SK-N-SH (cell line): ENCODE measurements at regions not wholly inside any gene's neighbourhood (a gene's known extent, or its start where the extent isn't known, plus 50 kb on each side); places are given as distances from the start of the nearest gene placed in this dataset.

ENCODE experiments used
- CTCF ChIA-PET: fragments of 300-600, 350-600 bp; formaldehyde crosslinking; extraction: SDS; loops from one replicate; lab custom pipeline; 2021; lab: Yijun Ruan, JAX
- POLR2A ChIA-PET: fragments of 350-600 bp; sonication (Branson Sonifier 250); formaldehyde crosslinking; extraction: SDS; loops from one replicate; lab custom pipeline; 2020; ENCODE audit warnings: antibody characterized with exemption, inconsistent platforms; lab: Yijun Ruan, JAX
- DNase-seq: peaks from one replicate; pipeline ENCODE4 v3.0.0; 2012
- H2AFZ ChIP-seq: fragments of 200-600 bp; sonication (generic); 2 replicates; pipeline ENCODE4 v1.8.1; 2016; ENCODE audit warnings: antibody characterized with exemption, mild to moderate bottlenecking, low read depth
- H3F3A ChIP-seq: fragments of 200-600 bp; sonication (generic); replicated peaks from 2 replicates; pipeline ENCODE3; 2016; ENCODE audit warnings: antibody characterized with exemption, mild to moderate bottlenecking; ENCODE audit not compliant: insufficient read depth
- H3K27ac ChIP-seq, 2 experiments: fragments of 200-500 bp in 1 of 2; fragments of 200-600 bp in 1 of 2; sonication (Bioruptor generic) in 1 of 2; sonication (generic), shearing (Covaris generic) in 1 of 2; 2 replicates each; pipeline versions ENCODE4 v1.5.1 to v1.6.1; 2014 to 2016; ENCODE audit warnings: low read depth in 2 of 2, inconsistent platforms in 1 of 2, low read length in 1 of 2, mild to moderate bottlenecking in 1 of 2, mixed read lengths in 1 of 2
- H3K27me3 ChIP-seq: fragments of 200-600 bp; sonication (generic), shearing (Covaris generic); 2 replicates; pipeline ENCODE4 v1.6.1; 2016; ENCODE audit warnings: mixed run types; ENCODE audit not compliant: insufficient read depth
- H3K36me3 ChIP-seq, 2 experiments: fragments of 200-500 bp in 1 of 2; fragments of 200-600 bp in 1 of 2; sonication (Bioruptor generic) in 1 of 2; sonication (generic) in 1 of 2; replicated peaks in 1 of 2; 2 replicates each; pipeline versions ENCODE3 to v1.5.1; 2014 to 2016; ENCODE audit warnings: low read length in 1 of 2, mild to moderate bottlenecking in 1 of 2; ENCODE audit not compliant: insufficient read depth in 2 of 2, control insufficient read depth in 1 of 2
- H3K4me1 ChIP-seq, 2 experiments: fragments of 200-500 bp in 1 of 2; fragments of 200-600 bp in 1 of 2; sonication (Bioruptor generic) in 1 of 2; sonication (generic), shearing (Covaris generic) in 1 of 2; 2 replicates each; pipeline versions ENCODE4 v1.5.1 to v1.6.1; 2014 to 2016; ENCODE audit warnings: low read depth in 1 of 2, low read length in 1 of 2, mixed run types in 1 of 2; ENCODE audit not compliant: insufficient read depth in 2 of 2, control insufficient read depth in 1 of 2
- H3K4me2 ChIP-seq: fragments of 200-600 bp; sonication (generic), shearing (Covaris generic); 2 replicates; pipeline ENCODE4 v1.6.1; 2017; ENCODE audit warnings: mixed run types
- H3K4me3 ChIP-seq, 2 experiments: fragments of 200-500 bp in 1 of 2; fragments of 200-600 bp in 1 of 2; sonication (Bioruptor generic) in 1 of 2; sonication (generic), shearing (Covaris generic) in 1 of 2; 2 replicates each; pipeline versions ENCODE4 v1.5.1 to v1.8.1; 2014 to 2016; ENCODE audit warnings: low read depth in 2 of 2, inconsistent platforms in 1 of 2, low read length in 1 of 2, mild to moderate bottlenecking in 1 of 2, mixed read lengths in 1 of 2, moderate library complexity in 1 of 2
- H3K79me2 ChIP-seq: fragments of 200-600 bp; sonication (generic); 2 replicates; pipeline ENCODE4 v1.8.1; 2017; ENCODE audit warnings: mild to moderate bottlenecking; ENCODE audit not compliant: insufficient read depth
- H3K9ac ChIP-seq: fragments of 200-600 bp; sonication (generic); 2 replicates; pipeline ENCODE4 v1.6.1; 2017; ENCODE audit warnings: mixed run types
- H3K9me2 ChIP-seq: fragments of 200-600 bp; sonication (generic); 2 replicates; pipeline ENCODE4 v1.6.1; 2017; ENCODE audit warnings: mixed run types
- H3K9me3 ChIP-seq: fragments of 200-600 bp; sonication (generic); 2 replicates; pipeline ENCODE4 v1.6.1; 2017; ENCODE audit warnings: mixed run types, mild to moderate bottlenecking, moderate library complexity
- H4K20me1 ChIP-seq: fragments of 200-600 bp; sonication (generic); 2 replicates; pipeline ENCODE4 v1.6.1; 2017; ENCODE audit warnings: mild to moderate bottlenecking, mixed run types; ENCODE audit not compliant: insufficient read depth
- EZH2phosphoT487 ChIP-seq: fragments of 200-600 bp; sonication (generic); IDR thresholded peaks from 2 replicates; pipeline ENCODE4 v1.6.1; 2017; ENCODE audit warnings: low read depth, mixed run types, mild to moderate bottlenecking, antibody characterized with exemption, moderate library complexity, borderline replicate concordance
- GABPA ChIP-seq: IDR thresholded peaks from 2 replicates; pipeline ENCODE4 v1.4.0; 2012; ENCODE audit warnings: low read depth, mild to moderate bottlenecking
- JUND ChIP-seq: IDR thresholded peaks from 2 replicates; pipeline ENCODE4 v1.4.0; 2012
- MEF2A ChIP-seq: IDR thresholded peaks from 2 replicates; pipeline ENCODE4 v1.4.0; 2012; ENCODE audit warnings: low read depth, borderline replicate concordance
- NFIC ChIP-seq: IDR thresholded peaks from 2 replicates; pipeline ENCODE4 v1.4.0; 2012; ENCODE audit warnings: borderline replicate concordance
- POLR2AphosphoS5 ChIP-seq: IDR thresholded peaks from 2 replicates; pipeline ENCODE4 v1.6.1; 2012; ENCODE audit warnings: low read depth, low read length
- SIN3A ChIP-seq: IDR thresholded peaks from 2 replicates; pipeline ENCODE4 v1.6.1; 2012; ENCODE audit warnings: low read depth, mild to moderate bottlenecking, low read length, moderate library complexity, borderline replicate concordance
- TAF1 ChIP-seq: IDR thresholded peaks from 2 replicates; pipeline ENCODE4 v1.6.1; 2012; ENCODE audit warnings: low read depth, mild to moderate bottlenecking, low read length, moderate library complexity, borderline replicate concordance
- TCF12 ChIP-seq: IDR thresholded peaks from 2 replicates; pipeline ENCODE4 v1.4.0; 2012
- TEAD4 ChIP-seq: IDR thresholded peaks from 2 replicates; pipeline ENCODE4 v1.4.0; 2012; ENCODE audit warnings: mild to moderate bottlenecking, borderline replicate concordance; ENCODE audit not compliant: insufficient read depth
- YY1 ChIP-seq: IDR thresholded peaks from 2 replicates; pipeline ENCODE4 v1.4.0; 2012; ENCODE audit warnings: low read depth, mild to moderate bottlenecking
- WGBS: methylation state at CpG from one replicate; pipeline ENCODE4 v1.1.6; 2017; ENCODE audit warnings: low lambda C conversion rate; 5-methylcytosine and 5-hydroxymethylcytosine counted together
- TF ChIP-seq, protein P1 (sequence below): fragments of 150-350 bp; IDR thresholded peaks from 2 replicates; pipeline ENCODE4 v1.6.1; 2016; ENCODE audit warnings: mild to moderate bottlenecking, low read depth, low read length
- TF ChIP-seq, protein P2 (sequence below): IDR thresholded peaks from 2 replicates; pipeline ENCODE4 v1.4.0; 2012; ENCODE audit warnings: low read depth, borderline replicate concordance

DNA sequence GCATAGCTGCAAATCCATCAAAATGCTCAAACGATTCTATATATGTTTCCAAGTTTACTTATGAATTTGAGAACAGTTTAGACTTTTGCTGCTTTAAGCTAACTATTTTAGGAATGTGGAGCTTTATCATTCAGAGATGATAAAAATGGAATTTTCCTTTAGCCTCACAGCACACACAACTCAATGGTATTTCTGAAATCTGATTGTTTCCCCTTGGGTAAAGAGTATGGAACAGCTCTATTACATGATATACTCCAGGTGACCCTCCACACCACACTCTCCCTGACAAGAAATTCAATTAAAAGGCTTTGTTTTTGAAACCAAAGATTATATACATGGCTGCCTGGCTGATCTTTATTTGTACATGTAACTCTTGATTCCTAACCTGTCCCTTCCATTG lies 120.0 kb downstream of the LUZP4 start (continued):
- no peak for TF ChIP-seq POLR2AphosphoS5

DNA sequence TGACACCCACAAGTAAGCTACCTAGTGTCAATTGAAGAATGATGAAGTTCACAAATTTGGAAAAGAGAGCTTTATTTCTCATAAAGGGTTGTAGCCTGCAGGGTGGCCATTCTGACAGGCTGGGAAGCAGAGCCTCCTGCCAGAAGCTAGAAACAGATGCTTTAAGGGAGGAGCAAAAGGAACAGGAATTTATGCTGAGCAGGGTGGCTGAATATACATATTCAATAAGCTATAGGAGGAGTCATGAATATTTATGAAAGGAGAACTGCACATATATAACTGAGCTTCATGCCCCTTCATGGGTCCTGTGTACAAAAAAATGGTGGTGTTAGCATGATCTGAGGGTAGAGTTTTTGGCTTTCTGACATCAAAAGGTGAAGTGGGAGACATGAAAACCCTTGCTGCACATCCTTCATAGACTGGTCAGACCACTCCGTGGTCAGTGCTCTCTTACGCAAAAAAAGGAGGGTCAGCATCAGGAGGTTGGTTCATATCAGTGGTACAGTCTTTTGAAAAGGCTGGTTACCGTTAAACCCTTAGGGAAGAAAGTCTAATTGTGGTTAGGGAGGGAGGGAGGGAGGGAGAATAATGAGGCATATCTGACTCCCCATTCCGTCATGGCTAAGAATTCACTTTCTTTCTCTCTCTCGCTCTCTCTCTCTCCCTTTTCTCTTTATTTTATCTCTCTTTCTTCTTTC lies 121.4 kb downstream of the LUZP4 start:
- Histone ChIP-seq H3K27me3 (no peaks in the 10 kb centered on the region), H3F3A (peaks cover 4% of the 10 kb centered on the region), H3K4me1 (no peaks in the 10 kb centered on the region), H3K9ac (no peak overlapping the region), H3K4me3 (no peak overlapping the region), H2AFZ (no peak overlapping the region), H3K9me2 (0 out of 2 replicates have a peak, but pooled peaks cover 2% of the 10 kb centered on the region), H3K4me2 (no peak overlapping the region), H3K27ac (no peak overlapping the region), H3K79me2 (no peaks in the 10 kb centered on the region), H3K9me3 (no peaks in the 10 kb centered on the region)
- 51% methylated on average over 5 of the region's 5 CpGs for WGBS
- POLR2A ChIA-PET = no interaction called here
- DNase-seq = no peak
- TF ChIP-seq JUND (no peak), SIN3A (no peak), MEF2A (no peak), TEAD4 (no peak), YY1 (no peak), EZH2phosphoT487 (no peak), NFIC (no peak), TCF12 (no peak)
- TF ChIP-seq, all 33 proteins: peak for 0
- Histone ChIP-seq H3K36me3 (no peaks in the 10 kb centered on the region), H4K20me1 (no peaks in the 10 kb centered on the region)
- CTCF ChIA-PET = no interaction called here

DNA sequence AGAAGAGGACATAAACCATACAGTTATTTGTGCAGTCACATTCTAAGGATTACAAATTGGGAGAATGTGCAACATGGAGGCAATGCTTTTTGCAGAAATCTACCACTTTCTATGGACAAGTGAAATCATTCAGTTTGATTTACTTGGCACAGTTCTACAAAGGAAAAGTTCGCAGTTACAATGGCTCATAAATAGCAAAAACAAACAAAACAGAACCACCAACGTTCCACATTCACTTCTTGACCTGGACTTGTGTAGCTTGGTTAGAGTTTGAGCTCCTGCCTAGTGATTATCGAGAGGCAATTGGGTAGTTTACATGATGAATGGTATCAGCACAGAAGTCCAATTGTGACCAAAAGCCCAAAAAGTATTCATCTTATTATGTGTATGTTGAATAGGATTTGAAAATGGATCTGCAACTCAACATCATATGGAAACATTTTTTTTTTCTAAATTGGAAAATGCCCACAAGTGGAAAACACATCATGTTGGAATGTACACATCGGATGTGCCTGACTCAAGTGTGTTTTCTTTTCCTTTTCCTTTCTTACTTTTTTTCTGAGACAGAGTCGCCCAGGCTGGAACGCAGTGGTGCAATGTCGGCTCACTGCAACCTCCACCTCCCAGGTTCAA lies 123.8 kb downstream of the LUZP4 start:
- Histone ChIP-seq H3K9ac (no peak overlapping the region), H3K4me1 (no peaks in the 10 kb centered on the region), H3K27ac (no peak overlapping the region; a peak in 1 of 4 replicates), H3F3A (peaks cover 4% of the 10 kb centered on the region), H3K27me3 (no peaks in the 10 kb centered on the region), H3K9me2 (no peaks in the 10 kb centered on the region), H3K4me3 (no peak overlapping the region), H2AFZ (no peak overlapping the region), H3K4me2 (no peak overlapping the region)
- CTCF ChIA-PET = interaction anchor here (1.2 kb wide), 1 partner anchor 9 kb away, joined by 5 read pairs; no protein-coding TSS in a partner anchor
- 38% methylated on average over 7 of the region's 7 CpGs for WGBS
- no peak for TF ChIP-seq GABPA
- TF ChIP-seq NFIC = no peak
- no peak for TF ChIP-seq TAF1
- TF ChIP-seq, protein P1, sequence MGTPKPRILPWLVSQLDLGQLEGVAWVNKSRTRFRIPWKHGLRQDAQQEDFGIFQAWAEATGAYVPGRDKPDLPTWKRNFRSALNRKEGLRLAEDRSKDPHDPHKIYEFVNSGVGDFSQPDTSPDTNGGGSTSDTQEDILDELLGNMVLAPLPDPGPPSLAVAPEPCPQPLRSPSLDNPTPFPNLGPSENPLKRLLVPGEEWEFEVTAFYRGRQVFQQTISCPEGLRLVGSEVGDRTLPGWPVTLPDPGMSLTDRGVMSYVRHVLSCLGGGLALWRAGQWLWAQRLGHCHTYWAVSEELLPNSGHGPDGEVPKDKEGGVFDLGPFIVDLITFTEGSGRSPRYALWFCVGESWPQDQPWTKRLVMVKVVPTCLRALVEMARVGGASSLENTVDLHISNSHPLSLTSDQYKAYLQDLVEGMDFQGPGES = no peak
- no peak for TF ChIP-seq YY1
- TF ChIP-seq, protein P2, sequence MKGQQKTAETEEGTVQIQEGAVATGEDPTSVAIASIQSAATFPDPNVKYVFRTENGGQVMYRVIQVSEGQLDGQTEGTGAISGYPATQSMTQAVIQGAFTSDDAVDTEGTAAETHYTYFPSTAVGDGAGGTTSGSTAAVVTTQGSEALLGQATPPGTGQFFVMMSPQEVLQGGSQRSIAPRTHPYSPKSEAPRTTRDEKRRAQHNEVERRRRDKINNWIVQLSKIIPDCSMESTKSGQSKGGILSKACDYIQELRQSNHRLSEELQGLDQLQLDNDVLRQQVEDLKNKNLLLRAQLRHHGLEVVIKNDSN = no peak
- TF ChIP-seq, all 33 proteins: peak for 0
- no peak for DNase-seq
- Histone ChIP-seq H3K36me3 (no peaks in the 10 kb centered on the region), H4K20me1 (no peaks in the 10 kb centered on the region), H3K79me2 (no peaks in the 10 kb centered on the region), H3K9me3 (no peaks in the 10 kb centered on the region)
- POLR2A ChIA-PET = no interaction called here
